ENCODE measurements at regions not wholly inside any gene's neighbourhood (a gene's known extent, or its start where the extent isn't known, plus 50 kb on each side); places are given as distances from the start of the nearest gene placed in this dataset.
"Not testable (repeated sequence)": the region's sequence is repeated elsewhere in the genome, so short reads cannot be mapped to it uniquely, and the experiment has no call there.

GRCh38 chr9:31585158-31585557 lies 799.3 kb upstream of the ACO1 start:
- TF ChIP-seq, protein P1, sequence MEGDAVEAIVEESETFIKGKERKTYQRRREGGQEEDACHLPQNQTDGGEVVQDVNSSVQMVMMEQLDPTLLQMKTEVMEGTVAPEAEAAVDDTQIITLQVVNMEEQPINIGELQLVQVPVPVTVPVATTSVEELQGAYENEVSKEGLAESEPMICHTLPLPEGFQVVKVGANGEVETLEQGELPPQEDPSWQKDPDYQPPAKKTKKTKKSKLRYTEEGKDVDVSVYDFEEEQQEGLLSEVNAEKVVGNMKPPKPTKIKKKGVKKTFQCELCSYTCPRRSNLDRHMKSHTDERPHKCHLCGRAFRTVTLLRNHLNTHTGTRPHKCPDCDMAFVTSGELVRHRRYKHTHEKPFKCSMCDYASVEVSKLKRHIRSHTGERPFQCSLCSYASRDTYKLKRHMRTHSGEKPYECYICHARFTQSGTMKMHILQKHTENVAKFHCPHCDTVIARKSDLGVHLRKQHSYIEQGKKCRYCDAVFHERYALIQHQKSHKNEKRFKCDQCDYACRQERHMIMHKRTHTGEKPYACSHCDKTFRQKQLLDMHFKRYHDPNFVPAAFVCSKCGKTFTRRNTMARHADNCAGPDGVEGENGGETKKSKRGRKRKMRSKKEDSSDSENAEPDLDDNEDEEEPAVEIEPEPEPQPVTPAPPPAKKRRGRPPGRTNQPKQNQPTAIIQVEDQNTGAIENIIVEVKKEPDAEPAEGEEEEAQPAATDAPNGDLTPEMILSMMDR (IDR thresholded peaks at IDR 0.05; ENCODE audit: borderline replicate concordance, insufficient read depth, low read depth, low read length), result no peak
- no peak overlapping the region for H3K4me3 ChIP-seq (ENCODE audit: low read depth, low read length)

DNA sequence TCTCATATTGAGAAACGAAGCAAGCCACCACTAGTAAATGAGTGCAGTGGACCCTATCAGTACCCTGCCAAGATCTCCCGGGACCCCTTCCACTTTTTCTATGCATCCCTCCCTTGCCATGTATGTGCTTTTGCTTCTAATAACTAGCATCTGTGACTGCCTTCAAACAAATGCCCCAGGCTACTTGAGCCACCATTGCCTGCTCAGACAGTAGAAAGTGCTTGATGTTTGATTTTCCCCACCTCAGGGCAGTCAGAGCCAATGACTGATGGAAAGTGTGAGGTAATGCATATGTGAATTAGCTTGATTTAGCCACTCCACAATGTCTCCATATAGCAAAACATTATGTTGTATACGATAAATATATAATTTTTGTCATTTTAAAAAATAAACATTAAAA lies 797.3 kb upstream of the ACO1 start:
- TF ChIP-seq, protein P1 (IDR thresholded peaks at IDR 0.05; ENCODE audit: borderline replicate concordance, insufficient read depth, low read depth, low read length), result no peak
- H3K4me3 ChIP-seq (ENCODE audit: low read depth, low read length), result no peak overlapping the region

DNA sequence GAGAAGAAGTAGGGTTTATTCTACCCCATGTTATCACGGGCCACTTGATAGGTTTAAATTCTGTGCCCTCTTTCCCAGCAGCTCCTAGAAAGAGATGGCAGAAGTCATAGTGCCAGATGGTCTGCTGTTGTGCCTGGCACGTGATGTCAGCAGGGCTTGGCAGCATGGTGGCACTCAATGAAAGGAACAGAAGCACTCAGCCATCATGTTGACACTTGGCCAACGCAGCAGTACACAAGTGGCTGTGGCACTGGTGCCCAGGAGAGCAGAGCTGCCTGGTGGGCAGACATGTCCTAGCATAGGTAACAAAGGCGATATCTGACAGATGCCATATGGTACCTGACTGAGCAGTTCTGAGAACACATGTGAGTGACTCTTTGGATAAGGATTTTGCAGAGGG lies 796.4 kb upstream of the ACO1 start:
- no peak overlapping the region for H3K4me3 ChIP-seq (ENCODE audit: low read depth, low read length)
- TF ChIP-seq, protein P1 (IDR thresholded peaks at IDR 0.05; ENCODE audit: borderline replicate concordance, insufficient read depth, low read depth, low read length), result no peak

DNA sequence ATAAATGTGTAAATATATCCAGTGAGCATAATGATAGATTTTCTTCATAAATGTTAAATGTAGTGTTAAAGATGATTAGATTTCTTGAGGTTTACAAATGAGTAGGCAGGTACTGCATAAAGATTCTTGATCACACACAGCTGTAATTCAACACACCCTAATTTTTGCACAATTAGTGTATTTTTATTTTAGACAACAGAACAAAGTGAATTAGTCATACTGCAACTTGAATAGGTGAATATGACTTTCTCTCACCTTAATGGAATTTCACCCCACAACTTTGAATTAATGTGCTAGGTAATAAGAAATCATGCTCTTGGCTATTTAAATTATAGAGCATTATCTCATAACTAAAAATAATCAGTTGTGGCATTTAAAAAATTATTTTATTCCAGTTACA lies 795.7 kb upstream of the ACO1 start:
- no peak overlapping the region for H3K4me3 ChIP-seq (ENCODE audit: low read depth, low read length)
- TF ChIP-seq, protein P1 (IDR thresholded peaks at IDR 0.05; ENCODE audit: borderline replicate concordance, insufficient read depth, low read depth, low read length), result no peak

DNA sequence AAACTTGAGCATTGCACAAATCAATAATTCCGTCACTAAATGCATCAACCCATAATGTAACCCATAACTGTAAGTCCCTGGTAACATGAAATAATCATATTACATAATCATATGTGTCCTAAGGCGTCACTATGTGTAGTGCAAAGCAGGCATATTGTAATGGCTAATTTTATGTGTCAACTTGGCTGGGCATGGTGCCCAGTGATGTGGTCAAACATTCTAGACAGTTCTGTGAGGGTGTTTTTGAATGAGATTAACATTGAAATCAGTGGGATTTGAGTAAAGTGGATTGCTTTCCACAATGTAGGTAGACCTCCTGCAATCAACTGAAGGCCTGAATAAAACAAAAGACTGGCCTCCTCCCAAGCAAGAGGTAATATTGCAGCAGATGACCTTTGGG lies 794.4 kb upstream of the ACO1 start:
- TF ChIP-seq, protein P1 (IDR thresholded peaks at IDR 0.05; ENCODE audit: borderline replicate concordance, insufficient read depth, low read depth, low read length), result no peak
- no peak overlapping the region for H3K4me3 ChIP-seq (ENCODE audit: low read depth, low read length)

- not testable (repeated sequence) for H3K4me3 ChIP-seq (ENCODE audit: low read depth, low read length)
Observed at GRCh38 chr9:31597086-31597485, 787.4 kb upstream of the ACO1 start.

DNA sequence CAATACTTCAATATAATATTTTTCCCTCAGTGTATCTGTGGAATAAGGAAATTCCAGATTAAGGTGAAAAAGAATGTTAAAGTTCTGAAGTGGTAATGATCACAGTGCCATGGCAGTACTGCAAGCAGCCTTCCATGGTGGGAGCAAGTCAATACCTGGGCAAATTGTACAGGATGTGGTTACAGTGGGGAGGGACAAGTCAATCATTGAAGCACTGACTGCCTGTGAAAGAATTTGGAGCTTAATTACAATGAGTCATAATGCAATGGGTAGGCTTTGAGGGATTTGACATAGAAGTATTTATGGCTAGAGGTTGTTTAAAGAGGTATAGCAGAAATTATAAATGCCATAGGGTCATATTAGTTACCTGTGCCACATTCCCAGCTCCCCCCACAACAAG lies 786.5 kb upstream of the ACO1 start:
- H3K4me3 ChIP-seq (ENCODE audit: low read depth, low read length), result no peak overlapping the region
- TF ChIP-seq, protein P1 (IDR thresholded peaks at IDR 0.05; ENCODE audit: borderline replicate concordance, insufficient read depth, low read depth, low read length), result no peak

- H3K4me3 ChIP-seq (ENCODE audit: low read depth, low read length), result no peak overlapping the region
- TF ChIP-seq, protein P1 (IDR thresholded peaks at IDR 0.05; ENCODE audit: borderline replicate concordance, insufficient read depth, low read depth, low read length), result no peak
Observed at GRCh38 chr9:31601666-31602065, 782.8 kb upstream of the ACO1 start.

All from GM12875 (cell line).